ENCODE measurements at regions not wholly inside any gene's neighbourhood (a gene's known extent, or its start where the extent isn't known, plus 50 kb on each side); places are given as distances from the start of the nearest gene placed in this dataset.

- TF ChIP-seq CTCF (IDR thresholded peaks at IDR 0.05) (no peak), EZH2 (IDR thresholded peaks at IDR 0.05; ENCODE audit: borderline replicate concordance, insufficient read depth, low read depth, low read length, poor library complexity, severe bottlenecking) (no peak)
Observed at GRCh38 chr14:44081146-44081545, 425.9 kb downstream of the FSCB start.

Measured in B cell (primary cell).